K562 (cell line): ENCODE measurements at regions not wholly inside any gene's neighbourhood (a gene's known extent, or its start where the extent isn't known, plus 50 kb on each side); places are given as distances from the start of the nearest gene placed in this dataset.
A peak's percentile ranks its signal among the peaks of the same experiment; 100 is the strongest.

Experiments
- ATAC-seq: fragments of 200-7000 bp; cut with Tn5 transposase; 3 replicates; pipeline ENCODE4 v1.9.1; 2020; ENCODE audit warnings: moderate library complexity
- BruUV-seq: library from RNA; stranded (reverse); fragments of 400-500 nt; replicated peaks from 2 replicates; lab custom pipeline; 2021; lab: Mats Ljungman, UMichigan
- CTCF ChIA-PET: fragments of 300-600 bp; formaldehyde crosslinking; extraction: SDS; loops from one replicate; lab custom pipeline; 2021; ENCODE audit warnings: low intra/inter-chr PET ratio; lab: Yijun Ruan, JAX
- POLR2A ChIA-PET: fragments of 300-600, 350-650 bp; sonication (Branson Sonifier 250); formaldehyde crosslinking; extraction: SDS; loops from one replicate; lab custom pipeline; 2021; ENCODE audit warnings: antibody characterized with exemption, inconsistent platforms; lab: Yijun Ruan, JAX
- DNase-seq, 4 experiments: peaks; one replicate each; pipeline versions ENCODE4 v3.0.0 to v3.0.0-alpha.2; 2011 to 2018; ENCODE audit warnings: low spot score in 3 of 4, mixed read lengths in 3 of 4; ENCODE audit errors: extremely low read depth in 1 of 4
- FAIRE-seq: peaks from 2 replicates; lab custom pipeline; 2011; peaks lifted over from hg19 to GRCh38; lab: Jason Lieb, UNC
- H2AFZ ChIP-seq: 2 replicates; pipeline ENCODE4 v1.6.0; 2011; ENCODE audit warnings: low read depth, low read length, control low read depth, inconsistent platforms
- H3K27ac ChIP-seq: fragments of 200-600 bp; 3 replicates; pipeline ENCODE4 v1.8.0; 2011; ENCODE audit warnings: low read depth, mild to moderate bottlenecking, control low read depth, inconsistent platforms, low read length, moderate library complexity, mixed read lengths; ENCODE audit errors: extremely low read depth
- H3K27me3 ChIP-seq, 2 experiments: fragments of 300-600 bp in 1 of 2; 2 replicates in 1 of 2; 3 replicates in 1 of 2; pipeline versions ENCODE4 v1.6.0 to v1.8.0; 2011; ENCODE audit warnings: inconsistent platforms in 2 of 2, low read length in 2 of 2, mild to moderate bottlenecking in 1 of 2, mixed read lengths in 1 of 2, moderate library complexity in 1 of 2; ENCODE audit not compliant: control insufficient read depth in 2 of 2, insufficient read depth in 2 of 2
- H3K36me3 ChIP-seq: fragments of 300-600 bp; 3 replicates; pipeline ENCODE4 v1.8.0; 2011; ENCODE audit warnings: mild to moderate bottlenecking, low read length, inconsistent platforms; ENCODE audit not compliant: control insufficient read depth, insufficient read depth
- H3K4me1 ChIP-seq, 2 experiments: fragments of 200-600 bp in 1 of 2; replicated peaks in 1 of 2; 2 replicates in 1 of 2; 3 replicates in 1 of 2; pipeline versions ENCODE4 v1.5.1 to v1.8.0; 2011; ENCODE audit warnings: inconsistent platforms in 2 of 2, low read length in 2 of 2, mild to moderate bottlenecking in 1 of 2, mixed read lengths in 1 of 2, moderate library complexity in 1 of 2; ENCODE audit not compliant: control insufficient read depth in 2 of 2, insufficient read depth in 2 of 2
- H3K4me2 ChIP-seq: 2 replicates; pipeline ENCODE4 v1.6.1; 2011; ENCODE audit warnings: low read length, control low read depth, inconsistent platforms, mixed read lengths; ENCODE audit not compliant: insufficient read depth
- H3K4me3 ChIP-seq: fragments of 200-600 bp; sonication (generic), shearing (Covaris generic); 2 replicates; pipeline ENCODE4 v1.5.1; 2016; ENCODE audit warnings: control low read depth, inconsistent platforms
- H3K79me2 ChIP-seq: fragments of 200-600 bp; 3 replicates; pipeline ENCODE4 v1.8.0; 2011; ENCODE audit warnings: low read length, inconsistent platforms; ENCODE audit not compliant: control insufficient read depth, insufficient read depth
- H3K9ac ChIP-seq, 2 experiments: 2 replicates each; pipeline versions ENCODE4 v1.6.0 to v1.6.1; 2011; ENCODE audit warnings: low read depth in 2 of 2, low read length in 2 of 2, control low read depth in 1 of 2, inconsistent platforms in 1 of 2, mild to moderate bottlenecking in 1 of 2, mixed read lengths in 1 of 2; ENCODE audit not compliant: insufficient read depth in 1 of 2
- H3K9me1 ChIP-seq: one replicate; pipeline ENCODE4 v1.6.0; 2011; ENCODE audit warnings: inconsistent platforms, mild to moderate bottlenecking, low read length, moderate library complexity; ENCODE audit not compliant: control insufficient read depth, insufficient read depth
- H3K9me3 ChIP-seq: replicated peaks from 2 replicates; pipeline ENCODE4 v1.5.1; 2011; ENCODE audit warnings: low read depth, low read length, inconsistent platforms; ENCODE audit not compliant: control insufficient read depth, insufficient read depth
- H4K20me1 ChIP-seq: replicated peaks from 2 replicates; pipeline ENCODE4 v1.6.1; 2011; ENCODE audit warnings: low read length, inconsistent platforms, mixed read lengths; ENCODE audit not compliant: control insufficient read depth, insufficient read depth
- E2F1 ChIP-seq: sonication (generic); formaldehyde crosslinking; IDR thresholded peaks from 2 replicates; pipeline ENCODE4 v1.8.1; 2023; ENCODE audit warnings: mild to moderate bottlenecking, missing genetic modification reagents, moderate library complexity
- ID3 ChIP-seq, 2 experiments: fragments of 250-450 bp in 1 of 2; fragments of 450-650 bp in 1 of 2; sonication (Bioruptor Pico) in 1 of 2; IDR thresholded peaks; 2 replicates each; pipeline versions ENCODE4 v1.6.1 to v1.8.0; 2016 to 2021; ENCODE audit warnings: mild to moderate bottlenecking in 2 of 2, moderate library complexity in 2 of 2, missing compliant biosample characterization in 1 of 2, missing genetic modification characterization in 1 of 2
- RAD51 ChIP-seq: fragments of 450-650 bp; IDR thresholded peaks from 2 replicates; pipeline ENCODE4 v1.7.1; 2016; ENCODE audit warnings: low read depth, mild to moderate bottlenecking, borderline replicate concordance
- SMAD1 ChIP-seq: fragments of 150-350 bp; IDR thresholded peaks from 2 replicates; pipeline ENCODE4 v1.6.1; 2014; ENCODE audit warnings: low read length, low read depth; ENCODE audit not compliant: partially characterized antibody
- TFE3 ChIP-seq: fragments of 450-650 bp; formaldehyde crosslinking; IDR thresholded peaks from 2 replicates; pipeline ENCODE4 v1.4.0; 2020; ENCODE audit warnings: mild to moderate bottlenecking, mixed read lengths
- WGBS: fragments of 100-300 bp; shearing (Covaris generic); methylation state at CpG from one replicate; pipeline ENCODE4 v1.1.6; 2016; ENCODE audit warnings: low coverage, mixed read lengths; ENCODE audit not compliant: insufficient coverage; ENCODE audit errors: missing lambda C conversion rate; 5-methylcytosine and 5-hydroxymethylcytosine counted together
- in situ Hi-C: fragments of 300-500 bp; cut with MboI; formaldehyde crosslinking; loops from 4 replicates; pipeline ENCODE4 v1.15.0; 2018; ENCODE audit warnings: inconsistent platforms, mixed read lengths
- intact Hi-C: fragments of 100-400 bp; cut with micrococcal nuclease; formaldehyde crosslinking; loops from 2 replicates; pipeline ENCODE4 v1.14.2; 2022

DNA sequence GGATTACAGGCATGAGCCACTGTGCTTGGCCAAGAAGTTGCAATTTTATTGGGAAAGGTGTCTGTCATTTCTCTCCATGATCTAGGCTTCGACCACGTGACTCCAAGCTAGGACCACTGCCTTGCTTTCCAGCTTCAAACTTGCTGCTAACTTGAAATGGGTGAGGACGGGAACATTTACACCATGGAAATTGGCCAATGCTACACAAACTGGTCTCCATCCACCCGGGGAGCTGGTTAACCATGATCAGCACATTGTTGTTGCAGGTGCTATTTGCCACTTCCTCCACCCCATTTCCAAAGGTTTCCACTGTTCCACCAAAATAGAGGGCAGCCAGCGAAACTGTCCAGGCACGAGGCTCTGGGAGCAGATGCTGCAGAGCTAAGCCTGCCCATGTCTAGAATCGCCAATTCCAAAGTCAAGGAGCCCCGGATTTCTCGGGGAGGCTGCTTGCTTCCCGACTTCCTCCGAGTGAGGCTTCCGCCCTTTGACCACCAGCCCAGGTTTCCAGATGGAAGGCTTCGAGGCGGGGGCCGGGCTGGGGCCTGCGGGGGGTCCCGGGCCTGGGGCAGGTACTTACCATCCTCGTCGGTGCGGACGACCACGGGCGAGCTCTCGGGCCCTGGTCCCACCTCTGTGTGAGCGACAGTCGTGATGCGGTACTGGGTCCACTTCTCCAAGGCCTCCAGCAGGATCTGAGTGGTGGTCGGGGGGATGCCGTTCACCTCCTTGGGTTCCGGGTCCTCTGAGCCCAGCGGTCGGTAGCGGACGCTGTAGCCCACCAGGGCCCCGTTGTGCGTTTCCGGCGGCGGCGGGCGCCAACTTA, 109.7 kb downstream of the PTPRS start:
- TF ChIP-seq E2F1 (no peak), TFE3 (no peak), ID3 (CRISPR knock-in tag; IDR thresholded peaks at IDR 0.05) (no peak), ID3 (tag; IDR thresholded peaks at IDR 0.05) (no peak), RAD51 (0 out of 2 replicates have a peak, but pooled peaks have one; percentile 14), SMAD1 (no peak)
- TF ChIP-seq, all 486 proteins: peak for 1
- intact Hi-C loops (no loop called here), in situ Hi-C loops (no loop called here)
- H3K27me3 ChIP-seq: no peaks in the 10 kb centered on the region
- H3K27ac ChIP-seq: no peak overlapping the region
- 73% methylated on average over 27 of the region's 41 CpGs for WGBS
- no peaks in the 10 kb centered on the region for H3K79me2 ChIP-seq
- CTCF ChIA-PET: no interaction called here
- H4K20me1 ChIP-seq: 0 out of 2 replicates have a peak, but pooled peaks cover 2% of the 10 kb centered on the region
- no peaks in the 10 kb centered on the region for H3K9me3 ChIP-seq
- H3K9me1 ChIP-seq: no peaks in the 10 kb centered on the region
- no peak overlapping the region for H3K4me2 ChIP-seq
- peaks cover 0 to 8% of the 10 kb centered on the region in 2 experiments; a peak in 2 of 5 replicates for H3K4me1 ChIP-seq
- H3K4me3 ChIP-seq: no peak overlapping the region
- H3K36me3 ChIP-seq: no peaks in the 10 kb centered on the region
- POLR2A ChIA-PET: interaction anchor here (0.6 to 1.3 kb wide), 5 partner anchors 10 to 1418 kb away, joined by 3 read pairs; no protein-coding TSS in a partner anchor
- no peak for DNase-seq
- no peak for ATAC-seq
- no peak for FAIRE-seq
- H3K9ac ChIP-seq: no peak overlapping the region
- BruUV-seq: no TSS peak
- H2AFZ ChIP-seq: no peak overlapping the region
